K562 (cell line): ENCODE measurements at regions not wholly inside any gene's neighbourhood (a gene's known extent, or its start where the extent isn't known, plus 50 kb on each side); places are given as distances from the start of the nearest gene placed in this dataset.

Experiments
- ATF2 ChIP-seq: sonication (generic); formaldehyde crosslinking; IDR thresholded peaks from 2 replicates; pipeline ENCODE4 v1.8.1; 2022; ENCODE audit warnings: missing genetic modification reagents
- BRD9 ChIP-seq: fragments of 450-650 bp; IDR thresholded peaks from 2 replicates; pipeline ENCODE4 v1.6.1; 2018; ENCODE audit warnings: low read depth; ENCODE audit not compliant: partially characterized antibody
- FOXK2 ChIP-seq, 2 experiments: fragments of 450-650 bp; IDR thresholded peaks in 1 of 2; conservative IDR thresholded peaks in 1 of 2; 2 replicates each; pipeline ENCODE4 v1.6.1; 2016; ENCODE audit warnings: low read depth in 2 of 2, mild to moderate bottlenecking in 1 of 2
- GATAD2B ChIP-seq: fragments of 450-650 bp; IDR thresholded peaks from 2 replicates; pipeline ENCODE4 v1.6.1; 2017; ENCODE audit warnings: mild to moderate bottlenecking, borderline replicate concordance
- JUN ChIP-seq, 2 experiments: sonication (generic) in 1 of 2; formaldehyde crosslinking in 1 of 2; IDR thresholded peaks; 2 replicates each; pipeline versions ENCODE4 v1.6.1 to v1.8.0; 2012 to 2022; ENCODE audit warnings: borderline replicate concordance in 2 of 2, mild to moderate bottlenecking in 2 of 2, improper control_type of control experiment in 1 of 2, low read depth in 1 of 2, low read length in 1 of 2, missing genetic modification reagents in 1 of 2
- NR2C1 ChIP-seq, 2 experiments: fragments of 450-650 bp; IDR thresholded peaks; 2 replicates each; pipeline ENCODE4 v1.6.1; 2017; ENCODE audit warnings: mild to moderate bottlenecking in 2 of 2, antibody characterized with exemption in 1 of 2, inconsistent platforms in 1 of 2, missing compliant biosample characterization in 1 of 2, missing genetic modification characterization in 1 of 2
- NUFIP1 ChIP-seq: fragments of 450-650 bp; IDR thresholded peaks from 2 replicates; pipeline ENCODE4 v1.6.1; 2018; ENCODE audit not compliant: partially characterized antibody
- PRMT5 ChIP-seq: sonication (generic); formaldehyde crosslinking; IDR thresholded peaks from 2 replicates; pipeline ENCODE4 v1.5.0; 2020; ENCODE audit warnings: missing genetic modification reagents
- ZKSCAN8 ChIP-seq: fragments of 200-800 bp; sonication (Bioruptor generic); IDR thresholded peaks from 2 replicates; pipeline ENCODE4 v1.6.1; 2016; ENCODE audit warnings: missing genetic modification characterization, missing compliant biosample characterization
- ZNF347 ChIP-seq: fragments of 450-650 bp; formaldehyde crosslinking; IDR thresholded peaks from 2 replicates; pipeline ENCODE4 v1.4.0; 2020; ENCODE audit warnings: low read depth, mild to moderate bottlenecking, moderate library complexity
- TF ChIP-seq, protein P1 (sequence below): fragments of 200-800 bp; sonication (Bioruptor generic); IDR thresholded peaks from 2 replicates; pipeline ENCODE4 v1.6.1; 2017; ENCODE audit warnings: missing genetic modification characterization, missing compliant biosample characterization

GRCh38 chr6:55676736-55677135 is 97.7 kb upstream of the HMGCLL1 start (continued):
- TF ChIP-seq, protein P1, sequence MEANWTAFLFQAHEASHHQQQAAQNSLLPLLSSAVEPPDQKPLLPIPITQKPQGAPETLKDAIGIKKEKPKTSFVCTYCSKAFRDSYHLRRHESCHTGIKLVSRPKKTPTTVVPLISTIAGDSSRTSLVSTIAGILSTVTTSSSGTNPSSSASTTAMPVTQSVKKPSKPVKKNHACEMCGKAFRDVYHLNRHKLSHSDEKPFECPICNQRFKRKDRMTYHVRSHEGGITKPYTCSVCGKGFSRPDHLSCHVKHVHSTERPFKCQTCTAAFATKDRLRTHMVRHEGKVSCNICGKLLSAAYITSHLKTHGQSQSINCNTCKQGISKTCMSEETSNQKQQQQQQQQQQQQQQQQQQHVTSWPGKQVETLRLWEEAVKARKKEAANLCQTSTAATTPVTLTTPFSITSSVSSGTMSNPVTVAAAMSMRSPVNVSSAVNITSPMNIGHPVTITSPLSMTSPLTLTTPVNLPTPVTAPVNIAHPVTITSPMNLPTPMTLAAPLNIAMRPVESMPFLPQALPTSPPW, result no peak
- no peak for TF ChIP-seq NUFIP1
- TF ChIP-seq PRMT5 (CRISPR knock-in tag), result no peak
- TF ChIP-seq ZNF347 (CRISPR knock-in tag), result no peak
- no peak for TF ChIP-seq BRD9
- TF ChIP-seq FOXK2 (conservative IDR thresholded peaks at IDR 0.05 in 1 of 2, IDR thresholded peaks at IDR 0.05 in 1 of 2; ENCODE audit: low read depth in 2 of 2), result no peak
- TF ChIP-seq ATF2 (CRISPR knock-in tag), result no peak
- TF ChIP-seq ZKSCAN8 (CRISPR knock-in tag), result no peak
- no peak for TF ChIP-seq GATAD2B
- no peak for TF ChIP-seq NR2C1 (IDR thresholded peaks at IDR 0.05)
- no peak for TF ChIP-seq NR2C1 (tag; IDR thresholded peaks at IDR 0.05)
- no peak for TF ChIP-seq JUN (IDR thresholded peaks at IDR 0.05; ENCODE audit: borderline replicate concordance, low read depth, low read length)
- no peak for TF ChIP-seq JUN (CRISPR knock-in tag; IDR thresholded peaks at IDR 0.05; ENCODE audit: borderline replicate concordance)
